ENCODE measurements at regions not wholly inside any gene's neighbourhood (a gene's known extent, or its start where the extent isn't known, plus 50 kb on each side); places are given as distances from the start of the nearest gene placed in this dataset.

DNA sequence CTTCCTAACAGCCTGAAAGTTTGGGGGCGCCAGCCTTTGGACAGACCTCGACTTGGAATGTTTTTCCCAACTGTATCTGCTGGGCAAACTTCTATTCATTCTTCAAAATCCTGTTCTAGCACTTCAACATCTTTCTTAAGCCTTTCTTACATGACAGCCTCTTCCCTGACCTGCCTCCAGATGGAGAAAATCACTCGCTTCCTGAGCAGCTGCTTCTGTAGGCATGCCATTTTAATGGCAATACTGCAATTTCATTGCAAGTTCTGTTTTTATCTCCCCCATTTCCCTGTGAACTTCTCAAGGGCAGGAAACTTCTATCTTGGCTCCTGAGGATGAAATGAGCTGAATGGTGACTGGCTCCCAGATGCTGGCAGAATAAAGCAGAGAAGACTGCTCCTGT is 128.8 kb upstream of the ASIC2 start:
- TF ChIP-seq, protein P1, sequence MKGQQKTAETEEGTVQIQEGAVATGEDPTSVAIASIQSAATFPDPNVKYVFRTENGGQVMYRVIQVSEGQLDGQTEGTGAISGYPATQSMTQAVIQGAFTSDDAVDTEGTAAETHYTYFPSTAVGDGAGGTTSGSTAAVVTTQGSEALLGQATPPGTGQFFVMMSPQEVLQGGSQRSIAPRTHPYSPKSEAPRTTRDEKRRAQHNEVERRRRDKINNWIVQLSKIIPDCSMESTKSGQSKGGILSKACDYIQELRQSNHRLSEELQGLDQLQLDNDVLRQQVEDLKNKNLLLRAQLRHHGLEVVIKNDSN (IDR thresholded peaks at IDR 0.05): no peak
- TF ChIP-seq YY1 (IDR thresholded peaks at IDR 0.05; ENCODE audit: low read depth) (no peak), FOXM1 (IDR thresholded peaks at IDR 0.05; ENCODE audit: borderline replicate concordance, low read depth) (no peak)

DNA sequence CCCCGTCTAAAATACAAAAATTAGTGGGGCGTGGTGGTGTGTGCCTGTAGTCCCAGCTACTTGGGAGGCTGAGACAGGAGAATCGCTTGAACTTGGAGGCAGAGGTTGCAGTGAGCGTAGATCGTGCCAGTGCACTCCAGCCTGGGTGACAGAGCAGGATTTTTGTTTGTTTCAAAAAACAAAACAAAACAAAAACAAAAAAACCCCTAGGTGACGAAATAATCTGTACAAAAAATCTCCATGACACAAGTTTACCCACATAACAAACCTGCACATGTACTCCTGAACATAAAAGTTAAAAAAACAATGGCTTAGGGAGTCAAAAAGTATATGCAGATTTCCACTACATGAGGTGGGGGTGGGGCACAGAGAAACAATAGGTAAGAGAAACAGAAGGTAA is 140.5 kb upstream of the ASIC2 start:
- no peak for TF ChIP-seq TAF1 (IDR thresholded peaks at IDR 0.05; ENCODE audit: low read depth)
- TF ChIP-seq RAD21 (IDR thresholded peaks at IDR 0.05; ENCODE audit: low read depth): no peak
- no peak for TF ChIP-seq NFIC (IDR thresholded peaks at IDR 0.05)
- TF ChIP-seq TCF12 (IDR thresholded peaks at IDR 0.05; ENCODE audit: low read depth): no peak
- no peak for TF ChIP-seq EGR1 (IDR thresholded peaks at IDR 0.05)
- TF ChIP-seq, protein P2, sequence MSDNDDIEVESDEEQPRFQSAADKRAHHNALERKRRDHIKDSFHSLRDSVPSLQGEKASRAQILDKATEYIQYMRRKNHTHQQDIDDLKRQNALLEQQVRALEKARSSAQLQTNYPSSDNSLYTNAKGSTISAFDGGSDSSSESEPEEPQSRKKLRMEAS (IDR thresholded peaks at IDR 0.05): no peak
- no peak for TF ChIP-seq EP300 (IDR thresholded peaks at IDR 0.05; ENCODE audit: borderline replicate concordance)
- TF ChIP-seq, protein P1 (IDR thresholded peaks at IDR 0.05): no peak

DNA sequence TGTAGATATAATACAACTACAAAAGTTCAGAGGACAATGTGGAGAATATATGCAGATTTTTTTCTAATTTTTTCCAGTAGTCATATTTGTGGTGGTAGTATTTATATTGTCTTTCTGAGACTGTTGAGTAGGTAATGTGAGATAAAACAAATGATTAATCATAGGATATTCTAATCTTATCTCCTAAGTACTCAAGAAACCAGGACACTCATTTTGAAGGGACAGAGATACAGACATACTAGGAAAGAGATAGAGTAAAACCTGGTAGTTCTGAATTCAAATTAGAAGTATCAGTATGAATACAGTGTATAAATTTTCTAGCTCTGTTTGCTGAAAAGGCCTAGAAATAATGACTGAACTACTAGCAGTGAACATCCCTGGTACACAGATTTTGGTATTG is 141.7 kb upstream of the ASIC2 start:
- TF ChIP-seq YY1 (IDR thresholded peaks at IDR 0.05; ENCODE audit: low read depth) (no peak), TCF12 (IDR thresholded peaks at IDR 0.05; ENCODE audit: low read depth) (no peak), EGR1 (IDR thresholded peaks at IDR 0.05) (no peak)

DNA sequence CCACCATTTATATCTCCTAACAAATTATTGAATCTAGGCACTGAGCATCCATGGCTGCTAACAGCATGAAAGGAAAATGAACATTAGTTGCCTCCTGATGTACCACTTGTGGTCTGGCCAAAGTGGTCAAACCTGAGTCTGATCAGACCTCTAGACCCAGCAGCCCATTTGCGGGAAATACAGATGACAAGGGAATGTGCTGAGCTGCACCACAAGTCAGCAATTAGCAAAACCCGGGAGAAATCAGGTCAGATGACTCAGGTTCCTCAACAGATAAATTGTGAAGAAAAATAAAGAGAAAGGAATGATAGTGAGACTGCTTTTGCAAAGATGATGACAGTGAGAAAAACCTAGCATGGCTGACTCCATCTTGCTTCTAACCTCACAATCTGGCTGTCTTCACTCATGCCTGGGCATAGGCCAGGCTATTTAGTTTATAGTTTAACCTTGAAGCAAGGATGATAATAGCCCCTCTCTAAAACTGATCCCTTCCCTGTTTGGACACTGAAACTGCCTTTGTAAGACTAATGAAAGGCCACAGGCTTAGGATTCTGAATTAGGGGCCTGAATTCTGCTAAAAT is 142.7 kb upstream of the ASIC2 start:
- TF ChIP-seq EGR1 (IDR thresholded peaks at IDR 0.05): no peak
- TF ChIP-seq, protein P3, sequence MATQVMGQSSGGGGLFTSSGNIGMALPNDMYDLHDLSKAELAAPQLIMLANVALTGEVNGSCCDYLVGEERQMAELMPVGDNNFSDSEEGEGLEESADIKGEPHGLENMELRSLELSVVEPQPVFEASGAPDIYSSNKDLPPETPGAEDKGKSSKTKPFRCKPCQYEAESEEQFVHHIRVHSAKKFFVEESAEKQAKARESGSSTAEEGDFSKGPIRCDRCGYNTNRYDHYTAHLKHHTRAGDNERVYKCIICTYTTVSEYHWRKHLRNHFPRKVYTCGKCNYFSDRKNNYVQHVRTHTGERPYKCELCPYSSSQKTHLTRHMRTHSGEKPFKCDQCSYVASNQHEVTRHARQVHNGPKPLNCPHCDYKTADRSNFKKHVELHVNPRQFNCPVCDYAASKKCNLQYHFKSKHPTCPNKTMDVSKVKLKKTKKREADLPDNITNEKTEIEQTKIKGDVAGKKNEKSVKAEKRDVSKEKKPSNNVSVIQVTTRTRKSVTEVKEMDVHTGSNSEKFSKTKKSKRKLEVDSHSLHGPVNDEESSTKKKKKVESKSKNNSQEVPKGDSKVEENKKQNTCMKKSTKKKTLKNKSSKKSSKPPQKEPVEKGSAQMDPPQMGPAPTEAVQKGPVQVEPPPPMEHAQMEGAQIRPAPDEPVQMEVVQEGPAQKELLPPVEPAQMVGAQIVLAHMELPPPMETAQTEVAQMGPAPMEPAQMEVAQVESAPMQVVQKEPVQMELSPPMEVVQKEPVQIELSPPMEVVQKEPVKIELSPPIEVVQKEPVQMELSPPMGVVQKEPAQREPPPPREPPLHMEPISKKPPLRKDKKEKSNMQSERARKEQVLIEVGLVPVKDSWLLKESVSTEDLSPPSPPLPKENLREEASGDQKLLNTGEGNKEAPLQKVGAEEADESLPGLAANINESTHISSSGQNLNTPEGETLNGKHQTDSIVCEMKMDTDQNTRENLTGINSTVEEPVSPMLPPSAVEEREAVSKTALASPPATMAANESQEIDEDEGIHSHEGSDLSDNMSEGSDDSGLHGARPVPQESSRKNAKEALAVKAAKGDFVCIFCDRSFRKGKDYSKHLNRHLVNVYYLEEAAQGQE (IDR thresholded peaks at IDR 0.05; ENCODE audit: low read depth): no peak
- TF ChIP-seq, protein P2 (IDR thresholded peaks at IDR 0.05): no peak
- TF ChIP-seq TCF12 (IDR thresholded peaks at IDR 0.05; ENCODE audit: low read depth): no peak
- no peak for TF ChIP-seq EP300 (IDR thresholded peaks at IDR 0.05; ENCODE audit: borderline replicate concordance)
- TF ChIP-seq CREB1 (IDR thresholded peaks at IDR 0.05; ENCODE audit: low read depth): no peak
- no peak for TF ChIP-seq FOXM1 (IDR thresholded peaks at IDR 0.05; ENCODE audit: borderline replicate concordance, low read depth)
- TF ChIP-seq YY1 (IDR thresholded peaks at IDR 0.05; ENCODE audit: low read depth): no peak
- no peak for TF ChIP-seq TAF1 (IDR thresholded peaks at IDR 0.05; ENCODE audit: low read depth)
- no peak for TF ChIP-seq RAD21 (IDR thresholded peaks at IDR 0.05; ENCODE audit: low read depth)
- no peak for TF ChIP-seq ZBTB7A (IDR thresholded peaks at IDR 0.05; ENCODE audit: low read depth)
- TF ChIP-seq TEAD4 (IDR thresholded peaks at IDR 0.05): no peak
- TF ChIP-seq NFIC (IDR thresholded peaks at IDR 0.05): no peak

DNA sequence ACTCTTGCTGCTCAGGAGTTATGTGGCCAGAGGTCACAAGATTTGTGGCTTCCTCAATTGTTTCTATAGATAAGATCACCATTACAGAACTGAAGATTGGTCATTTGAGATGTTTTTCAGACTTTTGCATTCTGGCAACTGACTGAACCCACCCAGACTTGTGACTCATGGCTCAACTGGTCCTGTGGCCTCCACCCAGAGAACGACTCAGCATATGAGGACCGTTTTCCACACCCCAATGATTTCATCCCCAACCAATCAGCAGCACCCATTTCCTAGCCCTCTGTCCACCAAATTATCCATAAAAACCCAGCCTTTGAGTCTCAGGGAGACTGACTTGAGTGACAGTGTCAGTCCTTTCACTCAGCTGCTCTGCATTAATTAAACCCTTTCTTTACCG is 143.2 kb upstream of the ASIC2 start:
- no peak for TF ChIP-seq CEBPB (IDR thresholded peaks at IDR 0.05)

DNA sequence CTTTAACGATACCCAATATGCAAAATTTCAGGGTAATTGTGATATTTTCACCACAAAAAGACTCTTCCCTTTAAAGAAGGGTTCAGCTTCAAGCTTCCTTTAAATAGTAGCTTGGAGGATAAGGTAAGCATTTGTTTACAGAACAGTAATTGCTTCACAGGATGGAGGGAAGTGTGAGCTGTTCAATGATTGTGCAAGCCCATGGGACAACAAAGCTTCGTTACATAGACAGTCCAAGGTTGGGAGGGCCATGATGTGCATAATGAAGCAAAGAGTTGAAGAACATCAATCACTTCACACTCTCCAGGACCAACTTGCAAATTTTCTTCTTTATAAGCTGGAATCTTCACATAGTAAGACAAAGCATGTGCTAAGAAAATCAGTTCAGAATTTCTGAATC is 145.0 kb upstream of the ASIC2 start:
- TF ChIP-seq, protein P3 (IDR thresholded peaks at IDR 0.05; ENCODE audit: low read depth): no peak
- no peak for TF ChIP-seq YY1 (IDR thresholded peaks at IDR 0.05; ENCODE audit: low read depth)
- TF ChIP-seq TAF1 (IDR thresholded peaks at IDR 0.05; ENCODE audit: low read depth): no peak

DNA sequence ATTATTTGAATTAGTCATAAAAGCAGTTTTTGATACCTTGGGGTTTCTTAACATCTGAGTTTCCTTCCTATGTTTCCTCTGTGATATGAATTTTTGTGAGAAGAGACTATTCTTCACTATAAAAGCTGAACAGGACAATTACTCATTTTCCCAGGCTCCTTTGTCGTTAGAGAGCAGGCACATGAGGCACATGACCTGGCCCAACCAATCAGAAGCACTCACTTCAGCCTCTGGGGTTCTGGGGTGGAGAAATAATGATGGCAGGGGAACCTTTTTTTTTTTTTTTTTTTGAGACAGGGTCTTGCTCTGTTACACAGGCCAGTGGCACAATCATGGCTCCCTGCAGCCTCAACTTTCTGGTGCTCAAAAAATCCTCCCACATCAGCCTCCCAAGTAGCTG is 145.5 kb upstream of the ASIC2 start:
- TF ChIP-seq EGR1 (IDR thresholded peaks at IDR 0.05) (no peak), ZBTB7A (IDR thresholded peaks at IDR 0.05; ENCODE audit: low read depth) (no peak), EP300 (IDR thresholded peaks at IDR 0.05; ENCODE audit: borderline replicate concordance) (no peak), YY1 (IDR thresholded peaks at IDR 0.05; ENCODE audit: low read depth) (no peak), CREB1 (IDR thresholded peaks at IDR 0.05; ENCODE audit: low read depth) (no peak), CEBPB (IDR thresholded peaks at IDR 0.05) (no peak), NFIC (IDR thresholded peaks at IDR 0.05) (no peak), RAD21 (IDR thresholded peaks at IDR 0.05; ENCODE audit: low read depth) (no peak), TCF12 (IDR thresholded peaks at IDR 0.05; ENCODE audit: low read depth) (no peak), TAF1 (IDR thresholded peaks at IDR 0.05; ENCODE audit: low read depth) (no peak), FOXM1 (IDR thresholded peaks at IDR 0.05; ENCODE audit: borderline replicate concordance, low read depth) (no peak), TEAD4 (IDR thresholded peaks at IDR 0.05) (no peak)
- TF ChIP-seq, protein P3 (IDR thresholded peaks at IDR 0.05; ENCODE audit: low read depth): no peak
- TF ChIP-seq, protein P2 (IDR thresholded peaks at IDR 0.05): no peak
- TF ChIP-seq, protein P1 (IDR thresholded peaks at IDR 0.05): no peak

Measured in Ishikawa (cell line).